ENCODE measurements at regions not wholly inside any gene's neighbourhood (a gene's known extent, or its start where the extent isn't known, plus 50 kb on each side); places are given as distances from the start of the nearest gene placed in this dataset.

- 86 to 89% methylated on average over 3 of the region's 3 CpGs for WGBS, 2 donors
Measured at GRCh38 chr3:152516216-152516615, 247.5 kb downstream of the MBNL1 start.

DNA sequence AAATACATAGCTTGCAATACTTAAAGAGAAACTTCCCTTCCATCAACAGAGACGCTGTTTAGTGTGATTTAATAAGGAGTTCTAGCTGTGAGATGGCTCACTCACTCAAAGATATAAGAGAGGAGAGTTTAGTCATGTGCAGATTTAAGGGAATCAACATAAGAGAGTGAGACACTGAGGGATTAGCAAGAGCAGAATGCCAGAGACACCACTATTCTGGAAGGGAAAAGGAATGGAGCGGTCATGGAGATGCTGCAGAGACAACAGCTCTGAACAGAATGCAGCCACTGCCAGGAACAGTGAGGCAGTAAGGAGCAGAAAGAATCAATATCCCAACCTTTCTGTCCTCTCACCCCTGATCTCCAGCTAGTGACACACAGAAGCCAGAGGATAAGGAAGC lies 248.8 kb downstream of the MBNL1 start:
- Histone ChIP-seq H3K9me3 (no peaks in the 10 kb centered on the region), H3K4me1 (no peaks in the 10 kb centered on the region), H3K4me3 (no peak overlapping the region), H3K27ac (no peak overlapping the region), H3K36me3 (no peaks in the 10 kb centered on the region), H3K27me3 (no peaks in the 10 kb centered on the region)
- WGBS, 2 donors, result 59 to 65% methylated on average over 2 of the region's 2 CpGs
- intact Hi-C loops (cut with DNase I), result loop anchor here in 1 of 10 donors (5.0 to 10.0 kb wide), 2 partner anchors 35 to 1697 kb away; no protein-coding TSS in a partner anchor
- no peak for DNase-seq
- no peak for ATAC-seq
- TF ChIP-seq, protein P1, sequence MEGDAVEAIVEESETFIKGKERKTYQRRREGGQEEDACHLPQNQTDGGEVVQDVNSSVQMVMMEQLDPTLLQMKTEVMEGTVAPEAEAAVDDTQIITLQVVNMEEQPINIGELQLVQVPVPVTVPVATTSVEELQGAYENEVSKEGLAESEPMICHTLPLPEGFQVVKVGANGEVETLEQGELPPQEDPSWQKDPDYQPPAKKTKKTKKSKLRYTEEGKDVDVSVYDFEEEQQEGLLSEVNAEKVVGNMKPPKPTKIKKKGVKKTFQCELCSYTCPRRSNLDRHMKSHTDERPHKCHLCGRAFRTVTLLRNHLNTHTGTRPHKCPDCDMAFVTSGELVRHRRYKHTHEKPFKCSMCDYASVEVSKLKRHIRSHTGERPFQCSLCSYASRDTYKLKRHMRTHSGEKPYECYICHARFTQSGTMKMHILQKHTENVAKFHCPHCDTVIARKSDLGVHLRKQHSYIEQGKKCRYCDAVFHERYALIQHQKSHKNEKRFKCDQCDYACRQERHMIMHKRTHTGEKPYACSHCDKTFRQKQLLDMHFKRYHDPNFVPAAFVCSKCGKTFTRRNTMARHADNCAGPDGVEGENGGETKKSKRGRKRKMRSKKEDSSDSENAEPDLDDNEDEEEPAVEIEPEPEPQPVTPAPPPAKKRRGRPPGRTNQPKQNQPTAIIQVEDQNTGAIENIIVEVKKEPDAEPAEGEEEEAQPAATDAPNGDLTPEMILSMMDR (IDR thresholded peaks at IDR 0.05), result no peak

More at GRCh38 chr3:152516216-152516615, 247.5 kb downstream of the MBNL1 start:
- ATAC-seq (no peak), DNase-seq (no peak)
- no peaks in the 10 kb centered on the region for H3K27me3 ChIP-seq
- no peak overlapping the region for H3K27ac ChIP-seq
- H3K4me3 ChIP-seq, result no peak overlapping the region
- no peaks in the 10 kb centered on the region for H3K9me3 ChIP-seq
- TF ChIP-seq, protein P1 (IDR thresholded peaks at IDR 0.05), result no peak
- no peaks in the 10 kb centered on the region for H3K4me1 ChIP-seq
- no peaks in the 10 kb centered on the region for H3K36me3 ChIP-seq
- intact Hi-C loops (cut with DNase I), result loop anchor here in 1 of 10 donors (5.0 to 10.0 kb wide), 2 partner anchors 34 to 1699 kb away; no protein-coding TSS in a partner anchor

GRCh38 chr3:152518346-152518745 lies 249.6 kb downstream of the MBNL1 start:
- no peaks in the 10 kb centered on the region for H3K9me3 ChIP-seq
- ATAC-seq (no peak), DNase-seq (no peak)
- no peaks in the 10 kb centered on the region for H3K27me3 ChIP-seq
- WGBS, 2 donors, result 95 to 97% methylated on average over 2 of the region's 2 CpGs
- intact Hi-C loops (cut with DNase I), result loop anchor here in 1 of 10 donors (5.0 to 10.0 kb wide), 2 partner anchors 36 to 1696 kb away; no protein-coding TSS in a partner anchor
- H3K4me1 ChIP-seq, result no peaks in the 10 kb centered on the region
- H3K36me3 ChIP-seq, result no peaks in the 10 kb centered on the region
- no peak overlapping the region for H3K4me3 ChIP-seq
- TF ChIP-seq, protein P1 (IDR thresholded peaks at IDR 0.05), result no peak
- H3K27ac ChIP-seq, result no peak overlapping the region

- no peak for ATAC-seq
- H3K36me3 ChIP-seq, result no peaks in the 10 kb centered on the region
- H3K4me3 ChIP-seq, result no peak overlapping the region
- intact Hi-C loops (cut with DNase I), result loop anchor here in 1 of 10 donors (5.0 to 10.0 kb wide), 2 partner anchors 37 to 1695 kb away; no protein-coding TSS in a partner anchor
- peaks cover 0 to 2% (median 0%) of the 10 kb centered on the region in 9 donors for H3K4me1 ChIP-seq
- H3K27me3 ChIP-seq, result no peaks in the 10 kb centered on the region
- TF ChIP-seq, protein P1 (IDR thresholded peaks at IDR 0.05), result no peak
- H3K27ac ChIP-seq, result no peak overlapping the region
- DNase-seq, result no peak
- H3K9me3 ChIP-seq, result no peaks in the 10 kb centered on the region
Measured at GRCh38 chr3:152519376-152519775, 250.6 kb downstream of the MBNL1 start.
